ENCODE measurements at regions not wholly inside any gene's neighbourhood (a gene's known extent, or its start where the extent isn't known, plus 50 kb on each side); places are given as distances from the start of the nearest gene placed in this dataset.
A peak's percentile ranks its signal among the peaks of the same experiment; 100 is the strongest.

DNA sequence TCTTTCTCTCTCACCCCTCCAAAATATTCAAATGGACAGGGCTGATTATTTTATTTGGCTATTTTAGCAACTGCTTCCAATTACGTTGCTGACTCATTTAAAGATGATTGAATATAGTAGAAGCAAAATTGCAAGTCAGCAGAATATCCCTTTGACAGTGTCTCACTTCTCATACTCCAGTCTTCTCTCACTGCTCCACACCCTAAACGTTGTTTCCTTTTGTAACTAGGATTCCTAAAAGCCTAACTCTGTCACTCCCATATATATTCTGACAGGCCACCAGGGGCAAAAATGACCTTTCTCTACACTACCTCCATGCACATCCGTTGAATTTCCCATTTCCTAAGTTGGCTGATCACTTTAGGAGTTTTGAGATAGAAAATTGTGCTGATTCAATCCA is 351.1 kb downstream of the RND3 start:
- Histone ChIP-seq H3K9me2 (replicated peaks; ENCODE audit: low read length) (no peaks in the 10 kb centered on the region), H3K27ac (ENCODE audit: low read length) (no peak overlapping the region), H3F3A (ENCODE audit: low read length, unreplicated experiment) (peaks cover 7% of the 10 kb centered on the region), H3K27me3 (ENCODE audit: low read length) (no peaks in the 10 kb centered on the region), H3K4me2 (ENCODE audit: low read length) (no peak overlapping the region), H3K79me2 (ENCODE audit: low read length) (no peaks in the 10 kb centered on the region), H3K36me3 (ENCODE audit: low read depth, low read length) (no peaks in the 10 kb centered on the region), H3K4me1 (ENCODE audit: insufficient read depth, low read length) (peaks cover 44% of the 10 kb centered on the region), H3K9me3 (ENCODE audit: low read length) (no peaks in the 10 kb centered on the region), H2AFZ (ENCODE audit: low read length) (no peak overlapping the region), H3K4me3 (ENCODE audit: low read length) (no peak overlapping the region), H3K9ac (ENCODE audit: low read length) (no peak overlapping the region), H4K20me1 (ENCODE audit: low read length) (no peaks in the 10 kb centered on the region)
- intact Hi-C loops (cut with micrococcal nuclease) = loop anchor here (10.0 kb wide), 1 partner anchor 212 kb away; no protein-coding TSS in a partner anchor
- no peak for DNase-seq
- BruUV-seq (replicated peaks) = no TSS peak
- no peak for TF ChIP-seq EZH2phosphoT487 (IDR thresholded peaks at IDR 0.05; ENCODE audit: borderline replicate concordance, low read length)
- no peak for TF ChIP-seq EZH2 (IDR thresholded peaks at IDR 0.05; ENCODE audit: low read length, unreplicated experiment)
- TF ChIP-seq, protein P1, sequence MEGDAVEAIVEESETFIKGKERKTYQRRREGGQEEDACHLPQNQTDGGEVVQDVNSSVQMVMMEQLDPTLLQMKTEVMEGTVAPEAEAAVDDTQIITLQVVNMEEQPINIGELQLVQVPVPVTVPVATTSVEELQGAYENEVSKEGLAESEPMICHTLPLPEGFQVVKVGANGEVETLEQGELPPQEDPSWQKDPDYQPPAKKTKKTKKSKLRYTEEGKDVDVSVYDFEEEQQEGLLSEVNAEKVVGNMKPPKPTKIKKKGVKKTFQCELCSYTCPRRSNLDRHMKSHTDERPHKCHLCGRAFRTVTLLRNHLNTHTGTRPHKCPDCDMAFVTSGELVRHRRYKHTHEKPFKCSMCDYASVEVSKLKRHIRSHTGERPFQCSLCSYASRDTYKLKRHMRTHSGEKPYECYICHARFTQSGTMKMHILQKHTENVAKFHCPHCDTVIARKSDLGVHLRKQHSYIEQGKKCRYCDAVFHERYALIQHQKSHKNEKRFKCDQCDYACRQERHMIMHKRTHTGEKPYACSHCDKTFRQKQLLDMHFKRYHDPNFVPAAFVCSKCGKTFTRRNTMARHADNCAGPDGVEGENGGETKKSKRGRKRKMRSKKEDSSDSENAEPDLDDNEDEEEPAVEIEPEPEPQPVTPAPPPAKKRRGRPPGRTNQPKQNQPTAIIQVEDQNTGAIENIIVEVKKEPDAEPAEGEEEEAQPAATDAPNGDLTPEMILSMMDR (conservative IDR thresholded peaks at IDR 0.05; ENCODE audit: low read depth, low read length) = no peak
- ChIA-PET POLR2A (ENCODE audit: unreplicated experiment) (no interaction called here), CTCF (no interaction called here)
- no peak for ATAC-seq

- peaks cover 33% of the 10 kb centered on the region for H3K4me1 ChIP-seq (ENCODE audit: insufficient read depth, low read length)
- intact Hi-C loops (cut with micrococcal nuclease) = loop anchor here (10.0 kb wide), 1 partner anchor 211 kb away; no protein-coding TSS in a partner anchor
- no peak for DNase-seq
- no peaks in the 10 kb centered on the region for H3K27me3 ChIP-seq (ENCODE audit: low read length)
- H3K27ac ChIP-seq (ENCODE audit: low read length) = no peak overlapping the region
- H2AFZ ChIP-seq (ENCODE audit: low read length) = no peak overlapping the region
- H4K20me1 ChIP-seq (ENCODE audit: low read length) = no peaks in the 10 kb centered on the region
- H3K9ac ChIP-seq (ENCODE audit: low read length) = no peak overlapping the region
- POLR2A ChIA-PET (ENCODE audit: unreplicated experiment) = no interaction called here
- CTCF ChIA-PET = no interaction called here
- H3F3A ChIP-seq (ENCODE audit: low read length, unreplicated experiment) = no peaks in the 10 kb centered on the region
- H3K79me2 ChIP-seq (ENCODE audit: low read length) = no peaks in the 10 kb centered on the region
- no peaks in the 10 kb centered on the region for H3K9me3 ChIP-seq (ENCODE audit: low read length)
- no peak overlapping the region for H3K4me2 ChIP-seq (ENCODE audit: low read length)
- no peaks in the 10 kb centered on the region for H3K9me2 ChIP-seq (replicated peaks; ENCODE audit: low read length)
- no peak overlapping the region for H3K4me3 ChIP-seq (ENCODE audit: low read length)
- BruUV-seq (replicated peaks) = no TSS peak
- no peak for ATAC-seq
- no peaks in the 10 kb centered on the region for H3K36me3 ChIP-seq (ENCODE audit: low read depth, low read length)
- no peak for TF ChIP-seq EZH2phosphoT487 (IDR thresholded peaks at IDR 0.05; ENCODE audit: borderline replicate concordance, low read length)
- TF ChIP-seq, protein P1 (conservative IDR thresholded peaks at IDR 0.05; ENCODE audit: low read depth, low read length) = no peak
- no peak for TF ChIP-seq EZH2 (IDR thresholded peaks at IDR 0.05; ENCODE audit: low read length, unreplicated experiment)
These were observed 352.1 kb downstream of the RND3 start for GRCh38 chr2:150135223-150135883.

DNA sequence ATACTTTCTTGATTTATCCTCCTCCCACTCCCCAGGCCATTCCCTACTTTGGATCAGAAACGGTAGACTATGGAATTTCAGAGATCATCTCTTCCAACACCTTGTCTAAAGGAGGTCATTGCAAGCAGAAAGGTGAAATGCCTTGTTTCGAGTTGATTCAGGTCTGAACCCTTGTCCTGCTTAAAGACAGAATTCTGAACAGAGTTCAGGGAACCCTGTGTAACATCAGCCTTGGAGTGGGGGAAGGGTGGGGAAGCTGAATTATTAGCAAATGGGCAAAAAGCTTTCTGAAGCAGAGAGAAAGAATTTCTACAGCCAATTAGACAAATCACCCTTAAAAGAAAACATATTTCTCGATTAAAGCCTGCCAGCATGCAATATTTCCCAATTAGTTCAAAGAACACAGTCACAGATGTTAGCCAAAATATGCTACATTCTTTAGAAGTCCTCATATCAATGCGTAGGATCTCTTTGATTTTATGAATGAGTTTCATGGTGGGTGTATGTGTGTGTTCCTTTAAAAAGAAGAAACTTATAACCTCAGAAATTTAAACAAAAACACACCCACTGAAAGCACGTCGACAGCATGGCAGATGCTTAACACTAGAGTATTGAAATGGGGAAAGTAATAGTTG is 353.1 kb downstream of the RND3 start:
- Histone ChIP-seq H4K20me1 (ENCODE audit: low read length) (no peaks in the 10 kb centered on the region), H3K4me2 (ENCODE audit: low read length) (peak overlapping the region; percentile 12; the same call in 1 of the 2 replicates), H3K4me1 (ENCODE audit: insufficient read depth, low read length) (peaks cover 27% of the 10 kb centered on the region), H3K36me3 (ENCODE audit: low read depth, low read length) (no peaks in the 10 kb centered on the region), H3K79me2 (ENCODE audit: low read length) (no peaks in the 10 kb centered on the region), H2AFZ (ENCODE audit: low read length) (no peak overlapping the region), H3K9me3 (ENCODE audit: low read length) (no peaks in the 10 kb centered on the region), H3K4me3 (ENCODE audit: low read length) (no peak overlapping the region), H3K27ac (ENCODE audit: low read length) (peak overlapping the region; percentile 66), H3K27me3 (ENCODE audit: low read length) (no peaks in the 10 kb centered on the region), H3F3A (ENCODE audit: low read length, unreplicated experiment) (no peaks in the 10 kb centered on the region), H3K9me2 (replicated peaks; ENCODE audit: low read length) (no peaks in the 10 kb centered on the region), H3K9ac (ENCODE audit: low read length) (peak overlapping the region; percentile 29)
- intact Hi-C loops (cut with micrococcal nuclease) = loop anchor here (5.0 to 10.0 kb wide), 2 partner anchors 33 to 210 kb away; no protein-coding TSS in a partner anchor
- POLR2A ChIA-PET (ENCODE audit: unreplicated experiment) = no interaction called here
- no TSS peak for BruUV-seq (replicated peaks)
- ATAC-seq (no peak), DNase-seq (no peak)
- TF ChIP-seq, protein P1 (conservative IDR thresholded peaks at IDR 0.05; ENCODE audit: low read depth, low read length) = no peak
- TF ChIP-seq EZH2phosphoT487 (IDR thresholded peaks at IDR 0.05; ENCODE audit: borderline replicate concordance, low read length) (no peak), EZH2 (IDR thresholded peaks at IDR 0.05; ENCODE audit: low read length, unreplicated experiment) (no peak)
- CTCF ChIA-PET = interaction anchor here (0.6 kb wide), 1 partner anchor 20 kb away, joined by 5 read pairs; no protein-coding TSS in a partner anchor

All from PC-3 (cell line).